HG02678 (cell line): ENCODE measurements at regions not wholly inside any gene's neighbourhood (a gene's known extent, or its start where the extent isn't known, plus 50 kb on each side); places are given as distances from the start of the nearest gene placed in this dataset.
"Not testable (repeated sequence)": the region's sequence is repeated elsewhere in the genome, so short reads cannot be mapped to it uniquely, and the experiment has no call there.

Source experiments
- ATAC-seq: cut with Tn5 transposase; IDR thresholded peaks from one replicate; pipeline ENCODE4 v1.9.1; 2021; ENCODE audit warnings: mild to moderate bottlenecking, moderate library complexity; ENCODE audit not compliant: unreplicated experiment

DNA sequence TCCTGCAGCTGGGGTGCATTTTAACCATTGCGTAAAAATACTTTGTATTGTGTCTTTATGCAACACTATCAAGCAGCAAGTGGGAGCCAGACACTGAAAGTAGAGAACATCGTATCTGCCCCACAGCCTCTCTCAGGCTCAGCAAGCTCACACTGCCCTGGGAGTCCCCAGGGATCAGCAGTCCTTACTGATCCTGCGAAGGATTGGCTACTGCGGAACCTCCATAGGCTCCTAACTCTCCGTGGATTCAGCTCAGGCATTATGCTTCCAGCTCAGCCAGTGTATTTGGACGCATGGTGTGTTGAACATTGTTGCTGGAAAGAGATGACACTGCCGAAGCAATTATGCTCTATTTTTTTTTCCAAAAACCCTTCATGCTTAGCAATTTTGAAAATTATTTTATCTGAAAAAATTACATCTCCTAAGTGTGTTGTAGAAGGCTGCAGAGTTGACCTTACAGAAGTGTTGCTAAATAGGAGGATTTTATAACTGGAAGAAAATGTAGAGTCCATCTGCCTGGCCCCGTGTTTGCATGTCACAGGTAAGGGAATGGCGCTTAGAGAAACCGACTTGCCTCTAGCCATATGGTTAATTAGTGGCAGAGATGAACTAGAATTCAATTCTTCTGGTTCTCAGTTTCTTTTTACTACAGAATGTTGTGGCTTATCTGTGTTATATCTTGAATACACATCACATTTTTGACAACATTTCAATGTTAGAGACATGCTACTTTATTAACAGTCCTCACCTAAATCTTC lies 276.4 kb upstream of the COBL start:
- ATAC-seq: no peak

DNA sequence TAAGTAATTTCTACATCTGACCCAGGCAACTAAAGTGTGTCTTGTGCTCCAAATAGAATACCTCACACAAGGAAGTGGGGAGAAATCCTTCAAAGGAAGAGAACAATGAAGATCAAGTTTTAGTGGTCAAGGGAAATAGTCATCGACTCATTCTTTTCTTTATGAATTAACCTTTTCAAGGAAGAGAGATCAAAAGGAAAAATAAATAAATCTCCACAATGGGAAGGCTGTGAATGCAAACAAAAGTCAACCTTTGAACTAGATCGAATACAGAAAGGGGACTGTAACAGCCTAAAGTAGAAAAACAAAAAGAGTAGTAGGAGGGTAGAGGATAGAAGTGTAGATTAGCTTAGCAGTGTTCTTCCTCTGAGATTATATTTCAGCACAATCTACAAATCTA lies 274.6 kb upstream of the COBL start:
- no peak for ATAC-seq

DNA sequence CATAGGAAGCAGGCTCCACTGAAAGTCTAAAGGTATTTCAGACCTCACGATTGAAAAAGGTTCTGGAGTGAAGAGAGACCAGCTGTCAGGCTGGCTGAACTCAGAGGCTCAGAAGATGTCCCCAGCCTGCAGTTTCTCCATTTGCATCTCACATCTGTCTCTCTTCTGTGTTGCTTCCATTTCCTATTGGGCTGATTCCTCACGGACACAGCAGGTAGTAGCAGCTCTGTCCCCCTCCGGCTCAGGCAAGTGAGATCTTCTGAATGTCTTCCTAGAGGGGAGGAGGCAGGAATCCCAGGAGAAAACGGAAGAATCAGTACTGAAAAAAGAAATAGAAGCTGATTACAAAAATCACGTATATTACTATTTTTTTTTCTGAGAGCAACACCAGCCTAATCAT lies 274.1 kb upstream of the COBL start:
- no peak for ATAC-seq

DNA sequence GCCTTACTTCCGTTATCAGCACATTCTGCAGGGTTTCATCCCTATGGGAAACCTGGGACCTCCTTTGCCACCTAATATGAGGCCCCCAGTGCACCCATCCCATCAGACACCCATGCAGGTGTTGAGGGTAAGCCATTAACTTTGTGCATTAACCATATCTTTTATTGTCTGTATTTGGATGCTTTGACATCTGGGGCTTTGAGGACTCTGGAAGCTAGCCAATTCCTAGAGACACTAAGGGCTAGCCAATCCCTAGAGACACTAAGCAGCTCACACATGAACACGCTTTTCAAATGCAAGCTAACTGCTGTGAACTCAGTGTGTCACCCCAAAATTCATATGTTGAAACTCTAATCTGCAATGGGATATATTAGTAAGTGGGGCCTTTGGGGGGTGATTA lies 272.5 kb upstream of the COBL start:
- ATAC-seq: no peak

DNA sequence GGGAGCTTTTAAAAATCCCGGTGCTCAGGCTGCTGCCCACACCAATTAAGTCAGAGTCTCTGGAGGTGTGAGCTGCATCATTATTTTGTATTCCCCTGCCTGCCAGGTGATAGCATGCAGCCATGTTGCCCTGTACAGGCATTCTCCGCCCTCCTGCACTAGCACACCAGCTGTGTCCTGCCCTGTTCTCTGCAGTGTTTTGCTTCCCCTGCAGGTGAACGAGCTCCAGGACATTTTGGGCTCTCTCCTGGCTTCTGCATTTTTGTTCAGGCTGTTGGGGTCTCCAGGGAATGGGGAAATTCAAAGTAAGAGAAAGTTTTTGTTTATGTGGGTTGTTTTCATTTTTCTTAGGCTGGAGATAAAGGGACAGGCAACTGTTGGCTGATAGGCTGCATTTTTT lies 271.0 kb upstream of the COBL start:
- no peak for ATAC-seq

DNA sequence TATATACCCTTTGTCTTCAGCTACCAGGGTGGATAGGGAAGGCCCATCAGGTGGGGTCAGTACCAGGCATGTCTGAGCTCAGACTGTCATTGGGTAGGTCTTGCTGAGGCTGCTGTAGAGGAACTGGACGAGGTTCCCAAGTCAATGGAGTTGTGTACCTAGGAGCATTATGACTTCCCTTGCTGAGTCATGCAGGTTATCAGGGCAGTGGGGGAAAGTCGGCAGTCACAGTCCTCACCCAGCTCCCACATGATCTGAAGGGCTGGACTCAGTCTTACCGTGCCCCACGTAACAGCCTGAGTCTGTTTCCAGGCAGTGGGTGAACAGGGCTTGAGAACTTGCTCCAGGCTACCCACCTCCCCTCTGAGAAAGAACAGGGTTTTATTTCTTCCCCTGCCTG lies 260.8 kb upstream of the COBL start:
- ATAC-seq: no peak

DNA sequence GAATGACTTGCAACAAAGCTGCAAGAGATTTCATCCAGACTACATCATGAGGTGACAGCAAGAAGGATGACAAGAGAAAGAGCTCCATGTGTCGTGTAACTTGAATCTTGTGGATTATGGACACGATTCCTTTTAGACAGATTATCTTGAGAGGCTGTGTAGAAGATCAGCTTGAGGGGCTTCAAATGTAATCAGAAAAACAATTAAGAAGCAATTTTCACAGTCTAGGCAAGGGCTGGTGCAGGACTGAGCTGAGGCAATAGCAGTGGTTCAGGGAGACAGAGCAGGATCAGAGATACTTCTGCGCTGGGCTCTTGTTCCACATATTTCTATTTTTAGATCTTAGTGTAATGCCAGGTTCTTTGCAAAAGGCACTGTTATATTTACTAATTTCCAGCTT lies 253.0 kb upstream of the COBL start:
- no peak for ATAC-seq

DNA sequence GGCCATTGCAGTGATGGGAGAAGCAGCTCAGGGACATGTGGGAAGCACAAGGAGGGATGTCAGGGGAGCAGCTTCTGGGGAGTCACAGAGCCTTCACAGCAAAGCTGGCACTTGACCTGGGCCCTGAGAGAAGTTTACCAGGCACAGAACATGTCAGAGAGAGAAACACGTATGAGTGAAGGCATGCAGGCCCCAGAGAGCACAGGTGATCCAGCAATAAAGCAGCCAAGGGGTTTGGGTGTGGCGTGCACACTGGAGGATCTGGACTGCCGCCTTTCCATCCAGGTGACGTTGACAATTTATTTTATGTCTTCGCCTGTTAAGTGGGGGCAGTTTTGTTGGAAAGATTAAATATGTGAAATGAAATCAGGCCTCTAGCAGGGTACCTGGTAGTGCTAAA lies 252.6 kb upstream of the COBL start:
- no peak for ATAC-seq

DNA sequence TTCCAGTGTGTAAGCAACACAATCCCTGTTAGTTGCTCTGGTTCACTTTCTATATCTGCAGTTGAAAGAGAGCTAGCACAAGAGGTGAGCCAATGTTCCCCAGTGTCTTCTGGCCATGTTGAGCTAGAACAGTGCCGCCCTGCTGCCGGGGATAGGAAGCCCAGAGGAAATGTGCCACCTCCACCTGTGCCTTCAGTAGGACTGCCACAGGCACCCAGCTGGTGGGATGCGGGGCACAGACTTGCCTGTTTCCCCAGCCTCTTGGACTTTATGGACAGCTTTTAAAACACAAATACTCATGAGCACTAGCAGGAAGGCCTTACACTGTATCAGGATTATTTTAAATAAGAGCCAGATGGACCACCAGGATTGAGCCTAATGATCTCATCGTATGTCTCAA lies 234.5 kb upstream of the COBL start:
- no peak for ATAC-seq

DNA sequence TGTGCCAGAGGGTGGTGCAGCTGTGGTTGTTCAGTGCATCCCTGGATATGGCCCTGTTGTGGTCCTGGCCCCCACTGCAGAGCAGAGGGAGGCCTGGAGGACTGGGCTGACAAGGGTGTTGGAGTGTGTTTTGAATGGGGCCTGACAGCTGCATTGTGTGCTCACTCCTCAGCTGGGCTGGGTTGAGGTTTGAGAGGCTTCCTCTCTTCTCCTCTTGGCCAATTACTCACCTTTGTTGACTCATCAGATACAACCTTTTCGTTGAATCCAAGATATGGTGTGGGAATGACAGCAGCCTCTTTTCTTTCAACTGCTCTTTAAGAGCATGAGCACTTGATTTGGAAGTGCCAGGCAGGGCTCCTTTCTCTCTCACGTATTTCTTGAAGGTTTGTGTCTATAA lies 228.5 kb upstream of the COBL start:
- no peak for ATAC-seq

DNA sequence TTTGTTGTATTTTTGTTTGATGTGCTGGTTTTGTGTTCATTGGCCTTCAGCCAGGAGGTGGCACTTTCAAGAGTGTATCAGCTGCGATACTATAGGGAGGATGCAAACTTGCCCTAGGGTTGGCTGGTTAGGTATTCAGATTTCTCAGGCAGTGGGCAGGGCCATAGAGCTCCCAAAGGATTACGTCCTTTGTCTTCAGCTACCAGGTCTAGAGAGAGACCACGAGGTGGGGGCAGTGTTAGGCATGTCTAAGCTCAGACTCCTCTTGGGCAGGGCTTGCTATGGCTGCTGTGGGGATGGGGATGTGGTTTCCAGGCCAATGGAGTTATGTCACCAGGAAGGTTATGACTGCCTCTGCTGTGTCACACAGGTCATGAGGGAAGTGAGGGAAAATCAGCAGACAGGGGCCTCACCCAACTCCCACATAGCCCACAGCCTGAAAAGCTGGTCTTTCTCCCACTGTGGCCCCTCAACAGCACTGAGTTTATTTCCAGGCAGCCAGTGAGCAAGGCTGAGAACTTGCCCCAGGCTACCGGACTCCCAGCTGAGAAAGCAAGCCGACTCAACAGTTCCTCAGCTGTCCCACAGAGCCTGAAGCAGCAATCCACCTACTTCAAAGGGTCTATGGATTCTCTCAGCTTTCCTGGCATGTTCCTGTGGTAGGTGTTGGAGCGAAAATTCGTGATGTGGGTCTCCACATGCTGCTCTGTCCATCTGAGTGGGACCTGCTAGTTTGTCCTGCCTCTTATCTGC lies 227.4 kb upstream of the COBL start:
- no peak for ATAC-seq

DNA sequence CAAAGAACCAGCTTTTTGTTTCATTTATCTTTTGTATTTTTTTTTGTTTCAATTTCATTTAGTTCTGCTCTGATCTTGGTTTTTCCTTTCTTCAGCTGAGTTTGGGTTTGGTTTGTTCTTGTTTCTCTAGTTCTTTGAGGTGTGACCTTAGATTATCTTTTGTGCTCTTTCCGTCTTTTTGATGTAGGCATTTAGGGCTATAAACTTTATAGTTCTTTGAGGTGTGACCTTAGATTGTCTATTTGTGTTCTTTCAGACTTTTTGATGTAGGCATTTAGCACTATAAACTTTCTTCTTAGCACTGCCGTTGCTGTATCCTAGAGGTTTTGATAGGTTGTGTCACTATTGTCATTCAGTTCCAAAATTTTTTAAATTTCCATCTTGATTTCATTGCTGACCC lies 224.3 kb upstream of the COBL start:
- ATAC-seq: not testable (repeated sequence)

DNA sequence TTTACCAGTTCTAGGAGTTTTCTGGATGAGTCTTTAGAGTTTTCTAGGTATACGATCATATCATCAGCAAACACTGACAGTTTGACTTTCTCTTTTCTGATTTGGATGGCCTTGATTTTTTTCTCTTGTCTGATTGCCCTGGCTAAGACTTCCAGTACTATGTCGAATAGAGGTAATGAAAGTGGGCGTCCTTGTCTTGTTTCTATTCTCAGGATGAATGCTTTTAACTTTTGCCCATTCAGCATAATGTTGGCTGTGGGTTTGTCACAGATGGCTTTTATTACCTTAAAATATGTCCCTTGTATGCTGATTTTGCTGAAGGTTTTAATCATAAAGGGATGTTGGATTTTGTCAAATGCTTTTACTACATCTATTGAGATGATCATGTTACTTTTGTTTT lies 223.2 kb upstream of the COBL start:
- ATAC-seq: no peak

DNA sequence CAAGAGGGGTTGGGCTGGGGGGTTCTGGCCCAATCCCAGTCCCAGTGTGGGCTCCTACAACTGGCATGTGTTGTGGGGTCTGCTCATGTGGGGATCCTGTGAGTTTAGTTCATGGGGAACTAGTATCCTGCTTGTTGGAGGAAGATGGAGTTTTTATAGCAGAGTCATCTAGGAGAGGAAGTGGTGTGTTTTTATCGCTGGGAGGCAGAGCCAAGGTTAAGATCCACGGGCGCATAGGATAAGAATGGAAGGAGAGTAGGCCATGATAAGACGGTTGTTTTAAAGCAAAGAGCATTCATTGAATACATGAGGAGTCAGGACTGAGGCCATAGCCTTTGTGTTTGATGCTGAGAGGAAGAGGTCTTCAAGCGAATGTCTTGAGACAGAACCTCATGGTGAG lies 211.6 kb upstream of the COBL start:
- ATAC-seq: no peak

DNA sequence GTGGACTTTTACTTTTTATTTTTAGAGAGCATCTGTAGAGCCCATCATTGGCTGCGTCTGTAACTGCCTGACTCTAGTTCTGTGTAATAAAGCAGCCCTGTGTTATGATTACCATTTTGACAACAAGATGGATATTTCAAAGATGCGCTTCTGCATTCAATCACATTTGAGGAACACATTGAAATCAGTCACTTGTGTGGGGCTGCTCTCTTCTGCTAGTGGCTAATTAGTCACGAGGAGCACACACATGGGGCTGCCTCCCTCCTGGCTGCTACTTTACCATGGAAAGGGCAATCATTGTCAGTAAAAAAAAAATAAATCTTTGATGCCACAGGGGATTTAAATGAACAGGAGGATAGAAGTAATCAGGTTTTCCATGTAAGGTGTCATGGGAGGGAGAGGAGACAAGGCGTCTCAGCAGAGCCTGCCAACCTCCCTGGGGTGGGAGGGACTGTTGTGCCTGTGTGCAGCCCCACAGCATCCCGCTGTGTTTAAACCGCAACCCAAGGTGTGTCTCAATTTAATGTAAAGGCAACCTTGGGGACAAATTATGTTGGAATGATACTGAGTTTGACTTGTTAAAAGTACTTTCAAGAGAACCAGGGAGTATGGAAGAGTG lies 205.2 kb upstream of the COBL start:
- no peak for ATAC-seq

DNA sequence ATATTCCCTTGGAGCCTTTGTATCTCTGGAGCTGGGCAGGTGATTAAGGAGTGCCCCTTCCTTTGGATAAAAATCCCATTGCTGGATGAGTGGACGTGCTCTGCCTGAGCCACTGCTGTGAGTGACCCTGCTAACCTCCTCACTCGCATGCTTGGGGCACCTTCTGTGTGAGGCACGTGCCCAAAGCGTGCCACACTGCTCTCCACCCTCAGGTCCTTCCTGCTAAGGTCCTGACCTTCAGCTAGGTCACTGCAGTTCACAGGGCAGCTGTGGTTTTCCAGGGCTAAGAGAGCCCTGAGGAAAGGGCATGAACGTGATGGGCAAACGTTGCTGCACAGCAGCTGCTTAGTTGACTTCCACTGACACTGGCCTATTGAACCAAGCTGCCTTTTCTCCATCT lies 204.4 kb upstream of the COBL start:
- ATAC-seq: no peak

DNA sequence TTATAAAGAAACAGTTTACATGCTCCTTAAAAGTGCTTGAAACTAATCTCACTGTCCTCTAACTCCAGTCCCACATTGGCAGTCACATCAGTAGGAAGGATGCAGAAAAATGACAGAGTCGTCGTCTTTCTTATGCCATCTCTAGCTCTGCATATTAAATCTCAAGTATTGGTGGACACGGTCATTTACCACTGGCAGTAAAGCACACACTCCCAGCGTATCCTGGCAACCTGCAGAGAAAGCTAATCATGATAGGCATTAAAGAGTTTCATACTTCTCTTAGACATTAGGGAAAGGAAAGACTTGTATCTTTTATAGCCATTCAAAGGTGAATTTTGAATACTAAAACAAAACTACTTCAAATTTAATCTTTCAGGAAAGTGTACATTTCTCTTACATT lies 202.0 kb upstream of the COBL start:
- ATAC-seq: no peak

DNA sequence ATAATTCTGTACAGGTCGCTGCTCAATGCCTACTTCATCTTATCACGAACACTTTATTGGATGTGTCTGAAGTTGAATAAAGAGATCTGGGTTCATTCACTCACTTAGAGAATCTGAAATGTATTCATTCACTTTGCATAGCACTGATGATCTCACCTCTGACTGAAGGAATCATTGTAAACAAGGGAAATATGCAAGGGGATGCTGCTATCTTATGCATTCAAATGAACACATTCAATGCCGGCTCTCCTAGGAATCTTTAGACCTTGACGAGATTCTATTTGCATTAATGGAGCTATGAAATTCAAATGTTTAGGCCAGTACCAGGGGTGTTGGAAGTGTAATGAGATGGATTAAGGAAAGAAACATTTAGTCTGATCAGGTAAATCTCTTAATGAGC lies 200.6 kb upstream of the COBL start:
- ATAC-seq: no peak

DNA sequence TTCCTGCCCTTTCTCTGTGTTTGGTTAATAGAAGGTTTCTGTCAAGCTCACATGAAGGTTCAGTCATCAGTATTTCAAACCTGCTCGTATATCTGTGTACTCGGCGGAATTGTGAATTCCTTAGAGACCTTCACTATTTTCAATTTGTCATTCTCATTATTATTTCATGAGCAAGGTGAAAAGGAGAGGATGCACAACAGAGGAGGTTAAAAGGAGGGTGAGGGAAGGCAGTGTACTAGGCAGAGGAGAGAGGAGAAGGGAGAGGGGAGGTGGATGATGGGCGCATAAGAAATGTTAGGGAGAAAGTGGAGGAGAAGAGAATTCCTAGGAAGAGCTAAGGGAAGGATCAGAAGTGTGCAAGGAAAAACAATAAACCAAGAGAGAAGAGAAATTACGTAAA lies 185.0 kb upstream of the COBL start:
- ATAC-seq: no peak

DNA sequence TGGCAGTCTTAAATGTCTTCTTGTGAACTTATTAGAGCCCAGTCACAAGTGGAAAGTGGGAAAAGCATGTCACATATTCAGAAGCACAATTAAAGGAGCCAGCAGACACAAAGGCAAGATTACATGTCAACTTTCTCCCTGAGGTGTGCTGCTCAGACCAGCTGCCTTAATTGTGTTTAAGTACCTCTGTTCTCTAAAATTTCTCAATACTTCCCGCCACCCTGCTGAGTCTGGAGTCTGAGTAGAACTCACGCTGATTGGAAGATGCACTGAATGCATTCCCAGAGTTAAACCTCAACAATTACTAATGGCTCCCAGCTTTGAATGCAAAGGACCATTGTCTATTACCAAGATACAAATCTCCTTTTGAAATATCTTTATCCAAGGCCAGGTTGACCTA lies 166.4 kb upstream of the COBL start:
- no peak for ATAC-seq

DNA sequence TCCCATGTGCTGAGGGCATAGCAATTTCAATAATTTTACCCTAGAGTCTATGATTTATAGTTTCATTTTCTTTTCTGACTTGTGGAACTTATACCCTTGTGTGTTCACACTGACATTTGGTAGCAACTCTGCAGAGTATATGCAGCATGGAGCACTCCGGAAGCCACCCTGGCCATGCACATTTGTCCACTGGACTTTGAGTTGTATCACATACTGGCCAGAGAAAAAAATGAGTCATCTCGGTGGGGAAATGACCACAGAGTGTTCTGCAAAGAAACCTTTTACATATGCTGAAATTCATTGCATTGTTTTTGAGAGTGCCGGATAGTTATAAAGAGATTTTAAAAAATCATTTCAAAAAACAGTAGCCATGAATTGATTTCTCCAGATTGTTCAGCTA lies 164.8 kb upstream of the COBL start:
- ATAC-seq: no peak

DNA sequence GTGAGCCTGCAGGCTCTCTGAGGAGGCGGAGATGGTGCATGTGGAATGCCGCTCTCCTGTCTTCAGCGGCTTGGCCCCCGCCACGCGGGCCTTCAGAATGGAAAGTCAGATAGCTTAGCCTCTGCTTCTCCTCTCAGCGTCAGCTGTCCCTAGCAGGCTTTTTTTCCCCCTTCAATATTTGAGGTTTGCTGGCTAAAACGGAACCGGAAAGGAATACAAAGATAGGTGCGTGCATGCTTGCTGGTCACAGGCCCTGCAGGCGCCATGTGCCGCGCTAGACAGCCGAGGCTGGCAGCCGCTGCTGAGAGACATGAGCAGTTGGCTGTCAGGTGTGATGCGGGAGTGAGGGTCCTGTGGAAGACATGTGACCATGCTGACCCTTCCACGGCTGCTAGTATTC lies 161.2 kb upstream of the COBL start:
- ATAC-seq: no peak
